Medulla oblongata (tissue), 1 donor: ENCODE measurements at regions not wholly inside any gene's neighbourhood (a gene's known extent, or its start where the extent isn't known, plus 50 kb on each side); places are given as distances from the start of the nearest gene placed in this dataset.
A peak's percentile ranks its signal among the peaks of the same experiment; 100 is the strongest.

Source experiments
- DNase-seq: peaks from one replicate; pipeline ENCODE4 v3.0.0-alpha.2; 2015; ENCODE audit errors: extremely low spot score

GRCh38 chr5:107325866-107326265 lies 344.9 kb downstream of the EFNA5 start:
- no peak for DNase-seq

GRCh38 chr5:107324809-107325208 lies 345.9 kb downstream of the EFNA5 start:
- no peak for DNase-seq

GRCh38 chr5:107324071-107324470 lies 346.7 kb downstream of the EFNA5 start:
- DNase-seq = no peak

- DNase-seq = no peak
These were observed 347.2 kb downstream of the EFNA5 start for GRCh38 chr5:107323536-107323935.

- DNase-seq = no peak
These were observed 347.8 kb downstream of the EFNA5 start for GRCh38 chr5:107322936-107323335.

- DNase-seq = no peak
These were observed 348.8 kb downstream of the EFNA5 start for GRCh38 chr5:107321906-107322305.

- no peak for DNase-seq
These were observed 349.9 kb downstream of the EFNA5 start for GRCh38 chr5:107320846-107321245.

- DNase-seq = no peak
These were observed 350.4 kb downstream of the EFNA5 start for GRCh38 chr5:107320376-107320775.

GRCh38 chr5:107319901-107320300 lies 350.8 kb downstream of the EFNA5 start:
- no peak for DNase-seq

- no peak for DNase-seq
These were observed 356.4 kb downstream of the EFNA5 start for GRCh38 chr5:107314330-107314729.

- DNase-seq = no peak
These were observed 356.8 kb downstream of the EFNA5 start for GRCh38 chr5:107313921-107314320.

GRCh38 chr5:107313098-107313497 lies 357.6 kb downstream of the EFNA5 start:
- no peak for DNase-seq

GRCh38 chr5:107310181-107310580 lies 360.6 kb downstream of the EFNA5 start:
- DNase-seq = no peak

GRCh38 chr5:107306594-107306993 lies 364.1 kb downstream of the EFNA5 start:
- no peak for DNase-seq

GRCh38 chr5:107306002-107306401 lies 364.7 kb downstream of the EFNA5 start:
- no peak for DNase-seq

- DNase-seq = no peak
These were observed 366.1 kb downstream of the EFNA5 start for GRCh38 chr5:107304684-107305083.

- DNase-seq = no peak
These were observed 367.4 kb downstream of the EFNA5 start for GRCh38 chr5:107303171-107303968.

GRCh38 chr5:107302441-107302840 lies 368.3 kb downstream of the EFNA5 start:
- DNase-seq = no peak

GRCh38 chr5:107301999-107302398 lies 368.7 kb downstream of the EFNA5 start:
- DNase-seq = no peak

GRCh38 chr5:107300721-107301327 lies 369.9 kb downstream of the EFNA5 start:
- DNase-seq = no peak

- no peak for DNase-seq
These were observed 374.2 kb downstream of the EFNA5 start for GRCh38 chr5:107296572-107296971.

GRCh38 chr5:107295914-107296313 lies 374.8 kb downstream of the EFNA5 start:
- no peak for DNase-seq

GRCh38 chr5:107294669-107295068 lies 376.1 kb downstream of the EFNA5 start:
- no peak for DNase-seq

- DNase-seq = peak; percentile 35
These were observed 376.6 kb downstream of the EFNA5 start for GRCh38 chr5:107294211-107294550.
